GM12801 (cell line): ENCODE measurements at regions not wholly inside any gene's neighbourhood (a gene's known extent, or its start where the extent isn't known, plus 50 kb on each side); places are given as distances from the start of the nearest gene placed in this dataset.

Experiments used
- CTCF ChIP-seq: IDR thresholded peaks from one replicate; pipeline ENCODE4 v1.5.1; 2011; ENCODE audit warnings: control low read depth; ENCODE audit not compliant: insufficient read length; ENCODE audit errors: extremely low read depth

- TF ChIP-seq CTCF = no peak
Observed at GRCh38 chr2:43155851-43156411, 70.5 kb downstream of the ZFP36L2 start.

DNA sequence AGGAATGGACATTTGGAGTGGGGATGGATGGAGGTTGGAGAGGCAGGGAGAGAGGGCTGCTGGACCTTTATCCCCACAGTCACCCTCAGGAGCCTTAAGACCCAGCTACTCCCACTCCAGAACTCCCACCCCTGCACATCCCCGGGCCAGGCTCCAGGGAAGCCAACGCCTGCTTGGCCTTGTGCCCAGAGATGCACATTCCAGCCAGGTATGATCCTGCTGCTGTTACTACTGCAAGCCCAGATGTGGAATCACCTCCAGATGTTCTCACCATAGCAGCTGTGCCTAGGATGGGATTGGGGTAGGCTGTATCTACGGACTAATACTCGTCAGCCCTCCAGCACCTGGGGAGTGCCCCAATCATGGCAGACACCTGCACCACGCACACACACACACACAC lies 71.7 kb downstream of the ZFP36L2 start:
- TF ChIP-seq CTCF = no peak

DNA sequence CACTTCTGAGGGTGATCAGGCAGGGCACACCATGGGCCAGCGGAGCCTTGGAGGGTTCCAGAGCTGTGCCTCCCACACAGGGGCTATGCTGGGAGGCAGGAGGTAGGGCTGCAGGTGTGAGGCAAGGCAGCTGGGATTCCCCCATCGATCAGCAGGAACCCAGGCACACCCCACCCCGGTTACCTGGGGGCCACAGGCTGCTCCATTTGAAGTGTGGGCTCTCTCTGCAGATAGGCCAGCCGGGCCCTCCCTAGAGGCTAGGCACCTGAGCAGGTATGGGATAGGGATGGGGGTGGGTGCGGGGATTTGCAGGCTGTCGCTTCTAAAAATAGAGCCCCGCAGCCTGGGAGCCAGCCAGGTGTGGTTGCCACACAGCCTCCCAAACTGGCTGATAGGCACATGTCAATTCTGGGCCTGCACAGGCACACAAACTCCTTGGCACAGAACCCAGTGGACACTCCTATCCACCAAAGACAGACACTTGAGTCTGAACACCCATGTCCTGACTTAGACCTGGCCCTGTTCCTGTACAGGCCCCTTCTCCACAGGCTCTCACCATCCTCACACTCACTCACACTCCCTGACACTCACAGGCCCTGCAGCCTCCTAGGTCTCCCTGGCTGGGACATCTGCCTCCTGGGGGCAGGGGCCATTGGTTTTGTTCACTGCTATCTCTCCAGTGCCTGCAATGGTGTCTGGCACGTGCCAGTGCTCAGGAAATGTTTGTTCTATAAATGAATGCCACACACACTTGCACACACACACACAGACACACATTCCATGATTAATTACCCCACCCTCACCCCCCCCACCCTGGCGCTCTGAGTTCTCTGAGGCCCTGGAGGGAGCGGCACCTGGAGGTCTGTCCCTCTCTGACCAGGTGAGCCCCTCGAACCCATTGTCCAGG lies 73.4 kb downstream of the ZFP36L2 start:
- no peak for TF ChIP-seq CTCF

GRCh38 chr2:43152186-43152585 lies 74.2 kb downstream of the ZFP36L2 start:
- no peak for TF ChIP-seq CTCF

- no peak for TF ChIP-seq CTCF
Observed at GRCh38 chr2:43149482-43150107, 76.8 kb downstream of the ZFP36L2 start.

GRCh38 chr2:43146083-43146482 lies 80.3 kb downstream of the ZFP36L2 start:
- TF ChIP-seq CTCF = no peak

- no peak for TF ChIP-seq CTCF
Observed at GRCh38 chr2:43144263-43144662, 82.1 kb downstream of the ZFP36L2 start.
